Stimulated activated CD8-positive, alpha-beta memory T cell treated with anti-CD3 and anti-CD28 coated beads, Interleukin-12 subunit alpha, Interleukin-12 subunit beta, amount 100 ng/mL, for 1 hour (primary cell): ENCODE measurements at regions not wholly inside any gene's neighbourhood (a gene's known extent, or its start where the extent isn't known, plus 50 kb on each side); places are given as distances from the start of the nearest gene placed in this dataset.

Experiments used
- DNase-seq: peaks from one replicate; pipeline ENCODE4 v3.0.0-alpha.2; 2020; ENCODE audit warnings: low read depth

DNA sequence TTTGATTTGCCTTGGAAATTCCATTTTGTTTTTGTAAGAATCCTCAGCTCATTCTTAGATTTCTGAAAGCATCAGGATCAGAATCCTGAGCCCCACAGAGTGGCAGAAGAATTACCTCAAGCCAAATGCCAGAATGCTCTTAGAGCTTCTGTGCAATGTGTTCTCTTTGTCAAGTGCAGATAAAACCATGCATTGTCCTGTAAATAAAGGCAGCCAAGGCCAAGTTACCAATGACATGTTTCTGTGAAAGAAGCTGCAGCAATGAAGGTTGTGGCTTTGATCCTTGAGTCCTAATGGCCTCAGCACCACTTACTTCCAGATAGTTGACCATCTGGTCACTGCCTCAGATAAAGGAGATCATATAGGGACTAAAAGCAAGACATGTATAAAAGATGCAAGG, 343.3 kb upstream of the AKR1E2 start:
- no peak for DNase-seq

DNA sequence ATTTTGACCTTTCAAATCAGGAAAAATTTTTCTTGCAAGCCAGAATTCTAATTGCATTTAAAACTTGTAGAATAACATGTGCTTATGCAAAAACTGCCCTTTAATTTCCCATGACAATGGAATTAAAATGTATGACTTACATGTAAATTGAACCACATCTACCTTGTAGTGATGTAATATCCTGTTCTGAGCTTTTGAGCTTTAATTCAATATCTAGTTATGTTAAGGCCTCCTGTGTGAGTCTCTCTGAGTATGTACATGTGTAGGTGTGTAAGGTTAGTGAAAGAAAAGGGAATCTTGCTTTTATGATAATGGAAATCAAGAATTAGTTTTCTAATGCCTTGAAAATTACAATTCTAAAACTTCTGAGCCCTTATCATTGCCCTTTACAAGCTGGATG, 344.8 kb upstream of the AKR1E2 start:
- no peak for DNase-seq

DNA sequence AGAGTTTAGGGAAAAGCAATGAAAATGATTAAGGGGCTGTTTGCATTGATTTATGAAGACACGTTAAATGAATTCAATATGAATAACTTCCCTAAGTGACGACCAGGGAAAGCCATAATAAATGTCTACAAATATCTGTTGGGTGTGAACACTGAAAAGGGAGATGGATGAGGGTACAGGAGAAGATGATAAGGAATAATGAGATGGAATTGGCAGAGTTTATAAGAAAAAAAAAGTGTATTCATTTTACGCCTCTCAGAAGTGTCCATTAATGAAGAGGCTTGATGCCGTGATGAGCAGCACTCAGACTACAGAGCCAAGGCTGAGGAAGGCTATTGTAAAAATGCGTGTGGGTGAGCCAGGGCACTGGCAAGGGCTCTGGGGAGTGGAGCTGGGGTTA, 346.7 kb upstream of the AKR1E2 start:
- no peak for DNase-seq

GRCh38 chr10:4477664-4478063, 348.3 kb upstream of the AKR1E2 start:
- no peak for DNase-seq

DNA sequence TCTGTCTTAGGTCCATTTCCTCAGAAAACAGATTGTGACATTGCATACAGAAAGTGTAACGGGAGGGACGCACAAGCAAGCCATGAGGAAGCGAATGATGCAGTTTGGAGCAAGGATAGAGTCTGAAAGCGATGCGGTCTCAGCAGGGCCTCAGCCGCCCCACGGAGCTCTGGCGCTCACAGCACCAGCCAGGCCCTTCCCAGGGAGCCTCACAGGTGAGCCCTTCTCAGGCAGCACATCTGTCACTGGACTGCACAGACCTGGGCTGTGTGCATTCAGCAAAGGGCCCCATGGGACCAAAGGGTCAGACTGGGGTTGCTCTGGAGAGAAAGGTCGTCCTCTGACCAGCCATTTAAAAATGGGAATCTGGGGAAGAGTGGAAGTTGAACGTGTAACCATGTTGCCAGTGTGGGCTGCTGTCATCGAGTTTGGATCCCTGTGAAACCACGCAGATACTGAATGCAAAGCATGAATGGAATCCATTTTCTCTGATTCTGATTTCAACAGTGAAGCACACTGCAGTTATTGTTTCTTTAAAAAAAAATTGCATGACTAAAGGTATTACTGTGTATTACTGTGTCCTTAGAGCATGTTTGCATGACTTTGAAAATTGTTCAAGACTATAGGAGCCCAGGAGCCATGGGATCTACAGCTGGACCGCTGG, 350.0 kb upstream of the AKR1E2 start:
- no peak for DNase-seq

- DNase-seq = no peak
These were observed 351.2 kb upstream of the AKR1E2 start for GRCh38 chr10:4474829-4475228.

DNA sequence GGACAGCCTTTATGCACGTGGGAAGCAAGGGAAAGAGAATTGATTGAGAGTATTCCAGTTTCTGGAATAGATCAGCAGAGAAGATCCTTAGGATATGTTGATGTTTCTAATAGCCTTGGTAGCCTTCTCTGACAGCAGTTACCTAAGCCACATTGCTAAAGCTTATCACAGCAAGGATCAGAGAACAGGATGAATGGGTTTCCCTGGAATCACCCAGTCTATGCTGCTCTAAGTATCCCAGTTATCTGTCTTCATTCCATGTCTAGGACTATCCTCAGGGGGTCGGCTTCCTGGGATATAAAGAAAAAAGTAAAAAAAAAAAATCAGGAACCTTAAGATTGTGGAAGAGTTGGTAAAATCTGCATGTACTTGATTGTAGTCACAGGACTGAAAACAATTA, 352.0 kb upstream of the AKR1E2 start:
- no peak for DNase-seq

DNA sequence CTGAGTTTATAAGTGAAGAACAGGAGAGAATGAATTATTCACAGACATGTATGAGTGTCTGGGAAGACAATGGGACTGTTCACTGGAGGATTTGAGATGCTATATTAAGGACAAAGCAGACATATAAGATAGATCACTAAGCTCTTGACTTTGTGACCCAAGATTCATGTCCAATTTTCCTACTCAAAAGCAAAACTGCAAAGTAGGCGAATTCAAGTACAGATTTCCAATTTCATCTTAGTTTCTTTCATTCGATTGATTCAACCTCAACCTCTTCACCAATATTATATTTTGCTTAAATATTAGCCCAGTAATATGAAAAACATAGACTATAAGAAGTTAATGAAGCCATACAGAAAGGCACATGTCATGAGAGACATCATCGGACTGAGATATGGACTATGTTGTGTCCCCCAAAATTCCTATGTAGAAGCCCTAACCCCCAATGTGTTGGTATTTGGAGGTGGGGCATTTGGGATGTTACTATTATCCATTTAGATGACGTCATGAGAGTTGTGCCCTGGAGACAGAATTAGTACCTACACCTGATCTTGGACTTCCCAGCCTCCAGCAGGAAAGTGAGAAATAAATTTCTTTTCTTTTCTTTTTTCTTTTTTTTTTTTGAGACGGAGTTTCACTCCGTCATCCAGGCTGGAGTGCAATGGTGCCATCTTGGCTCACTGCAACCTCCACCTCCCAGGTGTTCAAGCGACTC, 353.7 kb upstream of the AKR1E2 start:
- no peak for DNase-seq

GRCh38 chr10:4470231-4470835, 355.7 kb upstream of the AKR1E2 start:
- DNase-seq = no peak

DNA sequence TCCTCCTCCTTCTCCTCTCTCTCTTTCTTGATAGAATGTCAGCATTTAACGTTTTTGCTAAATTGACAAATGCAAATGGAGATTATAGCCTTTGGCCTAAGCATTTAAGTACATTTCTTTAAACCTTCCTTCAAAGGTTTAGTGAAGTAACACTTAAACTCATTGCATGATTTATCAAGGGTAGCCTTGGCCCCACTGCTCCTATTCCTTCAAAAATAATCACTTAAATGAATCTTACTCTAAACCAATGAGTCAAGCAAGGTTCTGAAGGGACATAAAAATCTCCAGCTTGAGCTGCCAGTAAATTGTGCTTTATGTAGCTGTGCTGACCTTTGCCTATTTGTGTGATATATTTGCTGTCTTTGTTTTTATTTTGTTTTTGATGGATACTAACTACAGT, 358.5 kb upstream of the AKR1E2 start:
- no peak for DNase-seq

- DNase-seq = no peak
These were observed 365.7 kb upstream of the AKR1E2 start for GRCh38 chr10:4460267-4460666.

- DNase-seq = no peak
These were observed 366.5 kb upstream of the AKR1E2 start for GRCh38 chr10:4459531-4459930.

DNA sequence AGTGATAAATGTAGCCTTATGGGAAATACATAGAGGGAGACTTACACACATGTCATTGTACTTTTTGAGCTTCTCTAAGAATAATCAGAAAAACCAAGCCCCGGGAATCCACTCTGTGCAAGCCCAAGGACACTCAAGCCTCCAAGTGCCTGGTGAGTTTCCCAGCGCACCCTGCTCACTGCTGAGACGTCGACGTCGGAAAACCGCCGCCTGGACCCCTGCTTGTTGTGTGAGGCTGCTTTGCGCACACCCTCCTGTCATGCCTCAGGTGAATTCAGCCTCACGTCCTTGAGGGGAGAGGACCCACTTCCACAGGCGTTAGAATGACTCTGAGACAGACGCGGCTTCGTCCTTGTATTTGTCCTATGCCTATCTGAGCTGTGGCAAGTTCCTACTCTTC, 368.4 kb upstream of the AKR1E2 start:
- no peak for DNase-seq

DNA sequence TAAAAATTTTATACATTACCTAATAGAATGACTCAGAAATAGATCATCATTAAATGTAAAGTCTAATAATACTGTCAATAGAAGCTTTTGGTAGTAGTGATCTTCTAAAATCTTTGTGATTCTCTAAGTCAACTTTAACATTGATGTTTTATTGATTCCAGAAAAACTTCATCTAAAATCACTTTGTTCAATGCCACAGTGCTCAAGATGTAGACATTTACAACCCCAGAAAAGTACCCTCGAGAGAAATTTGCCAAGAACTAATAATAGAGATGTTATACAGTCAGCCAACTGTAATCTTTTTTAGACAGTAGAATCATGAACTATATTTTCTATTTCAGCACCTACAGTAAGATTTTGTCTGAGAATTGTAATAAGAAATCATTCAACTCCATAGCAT, 369.2 kb upstream of the AKR1E2 start:
- DNase-seq = no peak

GRCh38 chr10:4456279-4456678, 369.7 kb upstream of the AKR1E2 start:
- DNase-seq = no peak

GRCh38 chr10:4453950-4454349, 372.1 kb upstream of the AKR1E2 start:
- DNase-seq = no peak

DNA sequence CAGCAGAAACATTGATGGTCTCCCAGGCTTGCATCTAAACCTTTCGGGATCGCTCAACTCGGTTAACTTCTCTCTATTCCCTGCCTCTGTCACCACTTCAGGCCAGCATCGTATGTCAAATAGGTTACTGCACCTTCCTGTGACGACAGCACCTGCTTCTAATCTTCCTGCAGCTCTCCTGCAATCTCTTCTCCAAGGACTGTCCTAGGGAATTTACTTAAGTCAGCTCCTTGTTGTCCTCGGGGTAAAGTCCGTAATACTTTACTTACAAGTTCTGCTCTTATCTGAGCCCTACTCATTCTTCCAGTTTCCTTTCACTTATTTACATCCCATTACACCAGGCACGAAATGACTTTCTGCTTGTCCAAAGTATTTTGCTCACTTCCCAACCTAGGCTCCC, 372.7 kb upstream of the AKR1E2 start:
- DNase-seq = no peak

- no peak for DNase-seq
These were observed 374.8 kb upstream of the AKR1E2 start for GRCh38 chr10:4450981-4451908.

GRCh38 chr10:4450169-4450568, 375.8 kb upstream of the AKR1E2 start:
- no peak for DNase-seq

- no peak for DNase-seq
These were observed 378.0 kb upstream of the AKR1E2 start for GRCh38 chr10:4448030-4448429.

- DNase-seq = no peak
These were observed 382.6 kb upstream of the AKR1E2 start for GRCh38 chr10:4443419-4443818.

GRCh38 chr10:4442296-4442695, 383.7 kb upstream of the AKR1E2 start:
- DNase-seq = no peak

GRCh38 chr10:4440260-4440659, 385.7 kb upstream of the AKR1E2 start:
- DNase-seq = no peak
